NCI-H226 (cell line): ENCODE measurements at regions not wholly inside any gene's neighbourhood (a gene's known extent, or its start where the extent isn't known, plus 50 kb on each side); places are given as distances from the start of the nearest gene placed in this dataset.

Experiments used
- DNase-seq: peaks from one replicate; pipeline ENCODE4 v3.0.0-alpha.2; 2015

DNA sequence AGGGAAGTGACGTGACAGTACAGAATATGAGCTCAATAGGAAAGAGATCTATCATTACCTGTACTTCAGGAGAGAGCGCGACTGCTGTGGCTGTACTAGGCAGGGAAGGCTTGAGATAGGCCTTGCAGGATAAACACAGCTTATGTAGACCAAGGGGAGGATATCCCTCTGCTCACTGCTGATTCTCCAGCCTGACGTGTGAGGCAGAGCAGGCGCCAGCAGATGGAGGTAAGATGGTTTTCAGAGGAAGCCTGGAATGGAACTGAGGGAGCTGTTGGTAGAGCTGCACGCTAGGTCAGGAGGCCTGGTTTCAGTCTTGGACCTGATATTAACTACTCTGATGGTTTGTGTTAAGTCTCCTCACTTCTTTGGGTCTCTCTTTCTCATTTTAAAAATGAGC, 291.4 kb downstream of the YTHDC2 start:
- no peak for DNase-seq

DNA sequence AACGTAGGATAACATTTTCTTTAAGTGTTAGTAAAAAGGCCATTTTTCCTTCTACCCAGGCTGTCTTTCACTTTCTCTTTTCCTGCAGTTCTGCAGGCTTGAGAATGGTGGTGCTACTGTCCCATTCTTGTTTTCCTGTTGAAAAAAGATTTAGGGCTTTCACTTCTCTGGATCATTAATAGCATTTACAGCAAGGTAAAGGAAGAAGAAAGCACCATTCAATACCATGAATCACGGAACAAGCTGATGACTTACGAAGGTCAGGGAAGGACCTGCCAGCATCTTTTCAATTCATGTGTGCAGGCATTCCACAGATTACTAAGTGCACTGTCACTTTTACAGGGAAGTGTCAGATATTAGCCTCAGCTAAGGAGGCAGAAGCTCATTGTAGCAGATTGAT, 292.8 kb downstream of the YTHDC2 start:
- DNase-seq: peak; percentile 15

- DNase-seq: no peak
Measured at GRCh38 chr5:113806904-113807303, 293.4 kb downstream of the YTHDC2 start.

GRCh38 chr5:113807427-113807991, 294.0 kb downstream of the YTHDC2 start:
- DNase-seq: no peak

DNA sequence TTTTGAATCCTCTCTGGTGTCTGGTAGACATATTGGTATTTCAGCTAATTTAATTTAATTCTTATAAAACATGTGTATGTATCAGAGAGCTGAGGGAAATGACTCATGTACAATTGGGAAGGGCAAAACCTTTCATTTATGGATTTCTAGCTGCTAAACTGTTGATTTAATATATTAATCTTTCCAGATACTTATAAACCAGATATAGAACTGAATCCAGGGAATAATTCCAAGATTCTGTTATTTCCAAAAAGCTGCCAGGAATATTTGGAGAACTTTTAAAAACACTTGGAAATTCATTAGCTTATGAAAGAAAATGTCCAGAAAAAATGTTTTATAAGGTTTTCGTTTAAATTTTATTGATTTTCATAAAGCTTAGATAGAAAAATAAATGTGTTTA, 295.5 kb downstream of the YTHDC2 start:
- DNase-seq: no peak

- DNase-seq: no peak
Measured at GRCh38 chr5:113809626-113810025, 296.1 kb downstream of the YTHDC2 start.

GRCh38 chr5:113813466-113813865, 300.0 kb downstream of the YTHDC2 start:
- no peak for DNase-seq

DNA sequence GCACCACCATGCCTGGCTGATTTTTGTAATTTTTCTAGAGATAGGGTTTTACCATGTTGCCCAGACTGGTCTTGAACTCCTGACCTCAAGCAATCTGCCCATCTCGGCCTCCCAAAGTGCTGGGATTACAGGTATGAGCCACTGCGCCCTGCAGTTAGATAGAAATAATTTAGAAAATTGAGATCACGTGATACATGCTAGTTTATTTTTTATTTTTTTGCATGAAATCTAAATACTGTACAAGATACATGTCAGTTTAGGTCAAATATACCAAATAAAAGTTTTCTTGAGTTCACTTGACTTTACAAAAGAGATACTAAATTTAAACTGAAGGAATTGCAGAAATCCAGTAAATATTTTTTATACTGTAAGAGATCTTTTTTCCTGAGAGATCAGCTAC, 304.2 kb downstream of the YTHDC2 start:
- DNase-seq: no peak

- no peak for DNase-seq
Measured at GRCh38 chr5:113823696-113824095, 310.2 kb downstream of the YTHDC2 start.

DNA sequence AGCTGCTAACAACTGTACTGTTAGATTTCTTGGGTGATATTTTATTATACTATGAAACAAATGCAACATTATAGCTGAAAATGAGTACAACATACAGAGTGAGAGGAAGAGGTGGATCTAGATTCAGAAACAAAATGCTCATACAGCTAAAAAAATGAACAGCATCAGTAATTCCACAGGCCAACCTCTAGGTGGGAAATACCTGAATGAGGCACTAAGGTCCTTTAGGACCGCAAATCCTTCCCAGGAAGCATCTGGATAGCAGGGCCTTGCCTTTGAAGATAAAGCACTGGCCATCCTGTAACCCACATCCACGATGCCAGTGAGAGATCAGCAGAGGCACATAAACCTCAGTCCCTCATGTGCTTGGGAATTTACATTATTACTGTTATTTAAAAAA, 310.8 kb downstream of the YTHDC2 start:
- no peak for DNase-seq

DNA sequence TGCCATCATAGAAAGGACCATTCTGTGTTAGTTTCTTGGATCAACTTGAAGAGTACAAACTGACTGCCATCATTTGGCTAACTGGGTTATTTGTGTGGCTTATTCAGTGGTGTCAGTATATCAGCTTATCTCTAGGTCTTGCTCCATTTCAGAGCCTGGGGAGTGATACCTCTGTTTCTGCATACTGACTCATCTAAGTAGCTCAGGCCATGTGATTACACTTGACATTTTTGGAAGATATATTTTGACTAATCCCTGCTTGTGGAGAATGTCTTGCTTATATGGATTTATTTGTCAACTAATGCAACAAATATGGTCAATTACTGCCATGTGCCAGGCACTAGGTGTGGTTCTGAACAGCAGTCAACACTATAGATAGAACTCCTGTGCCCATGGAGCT, 311.7 kb downstream of the YTHDC2 start:
- peak; percentile 58 for DNase-seq

DNA sequence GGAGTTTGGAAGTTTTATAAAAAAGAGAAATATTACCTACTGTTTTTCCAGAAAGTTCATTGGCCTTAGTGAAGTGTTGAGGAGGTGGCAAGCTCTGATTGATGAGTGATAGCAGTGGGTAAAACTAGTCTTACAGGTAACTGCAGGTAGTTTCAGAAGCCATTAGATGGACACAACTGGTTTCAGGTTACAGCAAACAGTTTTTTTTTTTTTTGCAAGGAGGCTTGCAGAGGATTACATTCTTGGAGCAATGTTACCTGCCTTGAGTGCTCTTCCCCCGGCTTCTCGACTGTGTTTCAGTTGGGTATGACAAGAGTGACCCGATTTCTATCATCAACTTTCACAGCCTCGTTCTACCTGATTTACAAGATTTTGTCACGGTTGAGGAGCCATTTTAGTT, 333.4 kb downstream of the YTHDC2 start:
- no peak for DNase-seq

DNA sequence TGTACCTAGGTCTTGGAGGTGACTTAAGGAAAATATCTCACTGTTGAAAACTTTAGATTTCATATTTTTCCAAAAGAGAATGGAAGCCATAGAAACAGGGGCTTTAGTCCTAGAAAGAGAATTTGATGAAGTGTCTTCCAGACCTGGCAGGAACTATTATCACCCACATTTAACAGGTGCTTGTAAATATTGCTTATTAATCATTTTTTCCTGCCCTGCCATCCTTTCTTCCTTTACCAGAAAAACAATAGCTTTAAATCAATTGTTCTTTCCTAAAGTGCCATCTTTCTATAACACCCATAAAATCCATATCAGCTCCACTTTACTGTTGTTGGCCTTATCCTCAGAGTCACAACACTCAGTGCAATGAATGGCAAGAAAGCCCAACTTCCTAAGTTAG, 350.9 kb downstream of the YTHDC2 start:
- no peak for DNase-seq

DNA sequence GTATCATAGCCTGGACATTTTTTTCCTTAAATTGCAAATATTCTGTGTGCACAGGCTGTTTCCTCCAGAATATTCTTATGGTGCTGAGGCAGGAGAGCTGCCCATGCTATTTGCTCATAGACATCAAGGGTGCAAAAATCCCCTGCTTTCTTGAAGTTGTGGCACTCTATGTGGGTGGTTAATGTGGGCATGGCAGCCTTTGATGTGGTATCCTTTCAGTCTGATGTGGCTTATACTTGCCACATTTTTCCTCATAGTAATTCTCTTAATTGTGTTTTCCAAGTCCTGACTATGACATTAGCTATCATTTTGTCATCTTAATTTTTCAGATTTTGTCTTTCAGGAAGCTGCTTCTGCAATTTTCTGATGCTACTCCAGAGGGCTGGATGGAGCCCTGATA, 353.3 kb downstream of the YTHDC2 start:
- no peak for DNase-seq

DNA sequence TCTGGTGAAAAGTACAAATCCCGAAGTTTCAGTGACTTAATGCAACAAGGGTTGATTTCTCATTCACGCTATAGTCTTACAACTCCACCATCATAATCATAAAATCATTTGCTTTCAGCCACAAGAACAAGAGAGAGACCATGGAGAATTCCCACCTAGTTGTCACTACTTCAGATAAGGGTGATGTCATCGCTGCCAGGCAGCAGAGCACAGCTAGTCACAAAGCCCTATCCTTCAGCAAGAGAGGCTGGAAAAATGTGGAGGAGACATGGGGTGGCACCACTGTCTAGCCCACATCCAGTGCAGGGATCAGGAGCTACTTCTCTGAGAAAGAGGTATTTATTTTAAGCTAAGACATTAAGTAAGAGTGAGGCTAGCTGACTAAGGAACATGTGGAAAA, 356.1 kb downstream of the YTHDC2 start:
- DNase-seq: no peak

DNA sequence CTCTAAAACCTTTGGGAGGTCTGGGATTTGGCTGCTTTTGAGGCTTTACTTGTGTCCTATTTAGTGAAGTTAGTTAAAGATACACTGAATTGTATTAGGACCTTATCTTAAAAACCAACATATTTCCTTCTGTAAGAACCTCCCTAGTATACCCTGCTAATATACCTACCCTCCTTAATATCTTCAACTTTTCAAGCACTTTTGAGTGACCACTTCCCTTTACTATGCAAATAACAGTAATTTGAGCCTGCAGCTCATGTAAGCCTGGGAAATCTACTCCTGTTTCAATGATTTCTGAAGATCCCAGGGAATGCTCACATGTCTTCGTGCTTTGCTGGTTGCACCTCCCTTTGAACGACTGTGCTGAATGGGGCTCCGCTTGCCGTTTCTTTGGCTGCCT, 358.5 kb downstream of the YTHDC2 start:
- DNase-seq: no peak

DNA sequence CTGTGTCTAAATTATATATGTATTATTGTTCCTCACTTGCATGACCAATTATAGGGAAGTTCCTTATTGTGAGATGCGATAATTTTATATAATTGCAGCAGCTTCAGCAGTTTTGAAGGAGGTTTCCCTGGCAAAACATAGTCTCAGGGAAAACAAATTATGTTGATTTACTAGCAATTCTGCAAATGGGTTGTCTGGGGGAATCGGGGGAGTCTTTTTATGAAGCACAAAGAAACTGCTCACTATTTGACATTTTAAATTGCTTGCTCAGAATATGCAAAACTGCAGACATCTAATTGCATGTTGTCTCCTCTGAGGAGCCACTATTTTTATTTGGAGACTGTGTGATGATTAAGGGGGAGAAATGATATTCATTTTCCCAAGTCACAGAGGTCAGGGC, 361.6 kb downstream of the YTHDC2 start:
- DNase-seq: no peak

- DNase-seq: no peak
Measured at GRCh38 chr5:113891491-113891890, 378.0 kb downstream of the YTHDC2 start.

- DNase-seq: no peak
Measured at GRCh38 chr5:113896789-113897188, 383.3 kb downstream of the YTHDC2 start.

GRCh38 chr5:113897748-113898147, 384.3 kb downstream of the YTHDC2 start:
- no peak for DNase-seq

DNA sequence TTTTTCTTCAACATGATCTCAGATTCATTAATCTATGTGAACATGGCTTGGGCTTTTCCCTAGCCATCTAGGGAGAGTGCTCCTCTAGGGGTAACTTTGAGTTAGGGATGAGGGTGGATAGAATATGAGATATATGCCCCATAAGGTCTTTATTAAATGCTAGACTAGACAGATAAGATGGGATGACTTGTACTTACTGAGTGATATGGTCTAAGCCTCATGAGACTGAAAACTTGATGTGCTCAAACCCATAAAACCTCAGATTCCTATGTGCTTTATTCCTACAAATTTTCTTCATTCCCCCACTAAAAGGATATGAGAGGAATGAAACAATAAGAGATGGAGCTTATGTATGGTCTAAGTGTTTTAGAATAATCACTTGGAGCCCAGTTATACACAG, 386.6 kb downstream of the YTHDC2 start:
- DNase-seq: no peak

DNA sequence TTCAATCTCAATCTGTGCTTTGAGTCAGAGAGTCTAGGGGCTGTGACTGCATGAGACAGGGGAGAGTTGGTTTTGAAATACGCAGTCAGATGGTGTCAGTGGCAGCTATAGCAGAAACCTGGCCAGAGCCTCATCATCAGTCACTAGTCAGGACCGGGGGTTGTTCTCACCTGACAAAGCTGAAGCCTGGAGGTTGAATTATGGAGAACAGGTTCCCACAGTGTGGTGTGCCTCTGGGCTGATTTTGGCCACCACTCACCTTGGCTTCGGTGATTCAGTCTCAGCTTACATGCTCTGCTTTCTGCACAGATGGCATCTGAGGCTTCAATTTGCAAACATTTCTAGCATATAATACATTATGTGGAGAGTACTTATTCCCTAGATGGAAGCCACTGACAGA, 387.3 kb downstream of the YTHDC2 start:
- DNase-seq: no peak

- no peak for DNase-seq
Measured at GRCh38 chr5:113901718-113902117, 388.2 kb downstream of the YTHDC2 start.

DNA sequence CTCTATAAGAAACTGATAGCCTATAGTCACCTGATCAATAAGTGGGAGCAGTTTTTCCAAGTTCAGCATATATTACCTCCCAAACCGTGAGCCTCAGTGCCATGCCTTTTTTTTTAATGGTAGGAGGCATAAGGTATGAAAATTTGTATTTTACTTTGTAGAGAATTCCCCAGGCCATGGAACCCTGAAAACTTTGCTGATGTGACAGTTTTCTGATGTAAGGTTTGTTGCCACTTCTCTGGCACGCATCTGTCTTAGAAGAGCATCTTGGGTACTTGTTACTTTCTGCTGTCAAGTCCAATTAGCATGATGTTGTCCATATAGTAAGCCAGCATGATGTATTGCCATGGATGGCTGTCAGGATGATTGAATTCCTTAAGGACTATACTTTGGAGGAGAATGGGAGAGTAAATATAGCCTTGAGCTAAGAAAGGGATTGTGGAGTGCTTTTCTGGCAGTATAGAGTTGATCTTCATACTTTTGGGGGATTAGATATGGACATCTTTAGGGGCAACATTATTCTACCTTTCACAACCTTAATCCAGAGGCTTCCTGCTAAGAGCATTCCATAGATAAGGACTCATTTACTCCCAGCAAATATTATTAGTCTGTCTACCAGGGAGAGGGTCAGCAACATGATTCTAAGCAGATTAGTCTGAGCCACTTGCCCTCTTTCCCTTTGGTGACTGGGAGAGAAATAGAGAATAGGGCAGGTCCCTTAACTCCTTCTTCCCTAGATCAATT, 389.6 kb downstream of the YTHDC2 start:
- DNase-seq: no peak

DNA sequence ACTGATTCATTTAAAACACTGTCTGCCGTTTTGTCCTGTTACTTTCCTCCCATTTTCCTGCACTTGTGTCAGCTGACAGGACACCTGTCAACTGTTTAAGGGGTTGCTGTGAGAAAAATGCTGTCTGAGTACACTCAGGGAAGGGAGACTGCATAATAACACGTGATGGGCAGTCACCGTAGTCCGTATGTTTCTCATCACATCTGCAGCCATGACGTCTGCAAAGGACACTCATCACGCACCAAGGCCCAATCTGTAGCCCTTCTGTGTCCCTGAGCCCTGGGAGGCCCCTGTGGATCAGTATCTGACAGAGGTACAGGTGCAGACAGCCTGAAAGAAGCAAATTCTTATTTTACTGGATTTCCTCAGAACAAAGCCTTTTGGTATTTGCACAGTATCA, 396.3 kb downstream of the YTHDC2 start:
- no peak for DNase-seq
